GM18951 (cell line): ENCODE measurements at regions not wholly inside any gene's neighbourhood (a gene's known extent, or its start where the extent isn't known, plus 50 kb on each side); places are given as distances from the start of the nearest gene placed in this dataset.

ENCODE experiments used
- POLR2A ChIP-seq: IDR thresholded peaks from 4 replicates; pipeline ENCODE4 v1.6.1; 2011; ENCODE audit warnings: mild to moderate bottlenecking; ENCODE audit not compliant: insufficient read length, insufficient read depth; ENCODE audit errors: extremely low read depth
- in situ Hi-C: fragments of 300-500 bp; cut with MboI; formaldehyde crosslinking; loops from one replicate; pipeline ENCODE4 v1.12.0; 2022; ENCODE audit warnings: low sequenced_read_pairs, mixed read lengths, inconsistent platforms; ENCODE audit not compliant: unreplicated experiment

GRCh38 chr11:71201936-71202597 is 50.3 kb downstream of the SHANK2 start:
- in situ Hi-C loops, result no loop called here
- no peak for TF ChIP-seq POLR2A

GRCh38 chr11:71201231-71201630 is 51.1 kb downstream of the SHANK2 start:
- in situ Hi-C loops, result no loop called here
- TF ChIP-seq POLR2A, result no peak

GRCh38 chr11:71200761-71201160 is 51.6 kb downstream of the SHANK2 start:
- TF ChIP-seq POLR2A, result no peak
- in situ Hi-C loops, result no loop called here

GRCh38 chr11:71200172-71200716 is 52.1 kb downstream of the SHANK2 start:
- in situ Hi-C loops, result no loop called here
- no peak for TF ChIP-seq POLR2A

GRCh38 chr11:71199226-71199820 is 53.1 kb downstream of the SHANK2 start:
- in situ Hi-C loops, result no loop called here
- TF ChIP-seq POLR2A, result no peak

- in situ Hi-C loops, result no loop called here
- TF ChIP-seq POLR2A, result no peak
Measured at GRCh38 chr11:71198823-71199165, 53.6 kb downstream of the SHANK2 start.

GRCh38 chr11:71198141-71198822 is 54.1 kb downstream of the SHANK2 start:
- TF ChIP-seq POLR2A, result no peak
- in situ Hi-C loops, result no loop called here

- in situ Hi-C loops, result no loop called here
- TF ChIP-seq POLR2A, result no peak
Measured at GRCh38 chr11:71197096-71197495, 55.3 kb downstream of the SHANK2 start.

- in situ Hi-C loops, result no loop called here
- TF ChIP-seq POLR2A, result no peak
Measured at GRCh38 chr11:71194710-71195109, 57.7 kb downstream of the SHANK2 start.

- in situ Hi-C loops, result no loop called here
- no peak for TF ChIP-seq POLR2A
Measured at GRCh38 chr11:71193431-71193830, 58.9 kb downstream of the SHANK2 start.

- no peak for TF ChIP-seq POLR2A
- in situ Hi-C loops, result no loop called here
Measured at GRCh38 chr11:71192629-71193028, 59.7 kb downstream of the SHANK2 start.

GRCh38 chr11:71191201-71191600 is 61.2 kb downstream of the SHANK2 start:
- in situ Hi-C loops, result no loop called here
- TF ChIP-seq POLR2A, result no peak

GRCh38 chr11:71190551-71190950 is 61.8 kb downstream of the SHANK2 start:
- in situ Hi-C loops, result no loop called here
- no peak for TF ChIP-seq POLR2A
